Iris pigment epithelial cell (primary cell): ENCODE measurements at regions not wholly inside any gene's neighbourhood (a gene's known extent, or its start where the extent isn't known, plus 50 kb on each side); places are given as distances from the start of the nearest gene placed in this dataset.

ENCODE experiments used
- DNase-seq: peaks from one replicate; pipeline ENCODE4 v3.0.0-alpha.2; 2011; ENCODE audit warnings: low read depth

- DNase-seq: no peak
Measured at GRCh38 chr2:221161186-221161585, 410.9 kb downstream of the EPHA4 start.

- peak; percentile 1 for DNase-seq
Measured at GRCh38 chr2:221166292-221166691, 405.8 kb downstream of the EPHA4 start.

- DNase-seq: no peak
Measured at GRCh38 chr2:221167561-221167960, 404.5 kb downstream of the EPHA4 start.

GRCh38 chr2:221169724-221170123, 402.4 kb downstream of the EPHA4 start:
- DNase-seq: no peak

GRCh38 chr2:221170548-221170947, 401.6 kb downstream of the EPHA4 start:
- DNase-seq: no peak

- no peak for DNase-seq
Measured at GRCh38 chr2:221176667-221177066, 395.4 kb downstream of the EPHA4 start.

- DNase-seq: no peak
Measured at GRCh38 chr2:221178139-221178538, 394.0 kb downstream of the EPHA4 start.

- no peak for DNase-seq
Measured at GRCh38 chr2:221186873-221187272, 385.2 kb downstream of the EPHA4 start.

GRCh38 chr2:221189431-221190067, 382.6 kb downstream of the EPHA4 start:
- no peak for DNase-seq

- no peak for DNase-seq
Measured at GRCh38 chr2:221195829-221196228, 376.3 kb downstream of the EPHA4 start.

GRCh38 chr2:221197225-221197856, 374.8 kb downstream of the EPHA4 start:
- no peak for DNase-seq

GRCh38 chr2:221198309-221198708, 373.8 kb downstream of the EPHA4 start:
- no peak for DNase-seq

GRCh38 chr2:221200184-221200839, 371.8 kb downstream of the EPHA4 start:
- DNase-seq: no peak

- no peak for DNase-seq
Measured at GRCh38 chr2:221202431-221202830, 369.7 kb downstream of the EPHA4 start.

- DNase-seq: no peak
Measured at GRCh38 chr2:221203125-221203524, 369.0 kb downstream of the EPHA4 start.

GRCh38 chr2:221203856-221204255, 368.2 kb downstream of the EPHA4 start:
- DNase-seq: no peak

GRCh38 chr2:221204699-221205098, 367.4 kb downstream of the EPHA4 start:
- no peak for DNase-seq

GRCh38 chr2:221205103-221205673, 366.9 kb downstream of the EPHA4 start:
- DNase-seq: no peak

- no peak for DNase-seq
Measured at GRCh38 chr2:221210686-221211085, 361.4 kb downstream of the EPHA4 start.

- no peak for DNase-seq
Measured at GRCh38 chr2:221211653-221212052, 360.5 kb downstream of the EPHA4 start.

GRCh38 chr2:221212105-221212504, 360.0 kb downstream of the EPHA4 start:
- no peak for DNase-seq

- no peak for DNase-seq
Measured at GRCh38 chr2:221215487-221215886, 356.6 kb downstream of the EPHA4 start.

GRCh38 chr2:221216636-221217035, 355.5 kb downstream of the EPHA4 start:
- no peak for DNase-seq
